Stimulated activated CD8-positive, alpha-beta memory T cell treated with anti-CD3 and anti-CD28 coated beads, Interleukin-7, amount 100 ng/mL, for 48 hours (primary cell): ENCODE measurements at regions not wholly inside any gene's neighbourhood (a gene's known extent, or its start where the extent isn't known, plus 50 kb on each side); places are given as distances from the start of the nearest gene placed in this dataset.

Experiments used
- DNase-seq, 2 donors: peaks; one replicate each; pipeline ENCODE4 v3.0.0-alpha.2; 2020; ENCODE audit warnings: low read depth in 1 of 2; ENCODE audit errors: extremely low read depth in 1 of 2

DNA sequence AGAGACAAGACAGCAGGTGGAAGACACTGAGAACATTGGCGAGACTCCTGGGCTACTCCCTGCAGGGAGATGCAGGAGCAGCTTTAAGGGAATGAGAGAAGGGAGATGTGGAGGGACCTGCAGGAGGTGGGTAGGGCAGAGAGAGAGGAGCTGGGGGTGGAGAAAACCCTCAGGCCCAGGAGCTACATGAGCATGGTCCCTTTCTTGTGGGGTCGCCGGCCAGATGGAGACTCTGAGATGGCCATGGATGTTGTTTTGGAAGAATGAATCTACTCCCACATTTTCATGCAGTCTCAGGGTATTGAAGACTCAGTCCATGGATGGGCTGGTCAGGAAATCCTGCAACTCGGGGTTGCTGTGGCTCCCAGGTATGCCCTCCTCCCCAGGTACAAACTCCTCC is 1381.9 kb downstream of the TBC1D22A start:
- DNase-seq = no peak

DNA sequence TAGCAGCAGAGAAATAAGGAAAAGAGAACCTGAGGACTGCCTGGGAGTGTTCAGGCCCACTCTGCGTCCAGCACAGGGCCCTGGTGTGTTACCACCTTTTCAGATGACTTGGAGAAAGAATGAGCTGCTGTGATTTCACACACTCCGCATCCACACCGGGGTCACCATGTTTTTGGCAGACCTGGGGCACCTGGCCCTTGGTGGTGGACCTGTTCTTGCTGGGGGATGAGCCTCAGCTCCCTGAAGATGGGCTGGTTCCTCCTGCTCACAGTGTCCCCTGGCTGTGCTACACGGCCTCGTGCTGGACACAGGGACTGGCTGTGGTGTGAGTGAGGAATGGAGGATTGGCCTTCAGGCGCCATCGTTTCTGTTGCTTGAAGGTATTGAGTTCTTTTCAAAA is 1381.4 kb downstream of the TBC1D22A start:
- no peak for DNase-seq

DNA sequence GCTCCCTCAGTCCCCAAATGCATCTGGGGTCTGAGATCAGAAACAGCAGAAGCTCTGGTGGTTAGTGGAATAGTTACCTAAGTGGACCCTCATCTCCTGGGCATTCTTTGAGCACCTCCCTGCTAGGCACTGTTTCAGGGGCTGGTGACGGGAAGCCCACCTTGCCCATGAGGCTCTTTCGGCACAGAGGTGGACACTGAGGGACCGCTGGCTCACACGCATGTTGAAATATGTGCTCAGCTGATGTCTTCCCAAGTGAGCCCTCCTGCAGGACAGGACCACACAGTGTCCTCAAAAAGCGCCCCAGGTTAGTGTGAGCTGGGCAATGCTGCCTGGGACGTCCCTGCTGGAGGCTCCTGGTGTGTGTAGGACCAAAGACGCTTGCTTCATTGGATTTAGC is 1379.9 kb downstream of the TBC1D22A start:
- no peak for DNase-seq

DNA sequence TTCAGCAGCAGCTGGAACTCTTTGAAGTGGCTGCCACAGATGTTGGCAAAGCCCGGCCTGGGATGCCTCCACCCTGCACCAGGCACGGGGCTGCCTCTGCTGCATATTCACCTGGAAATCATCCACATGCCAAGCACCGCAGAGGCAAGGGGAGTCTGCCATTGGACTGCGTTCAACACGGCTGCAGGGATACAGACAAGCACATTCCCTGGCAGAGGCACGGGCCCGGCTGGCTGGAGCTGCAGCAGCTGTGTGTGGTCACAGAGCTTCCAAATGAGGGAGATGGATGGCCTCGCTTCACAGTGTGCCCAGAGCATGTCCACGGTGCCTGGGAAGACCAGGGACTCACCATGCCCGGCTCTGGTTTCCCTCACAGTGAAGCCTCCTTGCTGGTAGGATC is 1378.9 kb downstream of the TBC1D22A start:
- no peak for DNase-seq

DNA sequence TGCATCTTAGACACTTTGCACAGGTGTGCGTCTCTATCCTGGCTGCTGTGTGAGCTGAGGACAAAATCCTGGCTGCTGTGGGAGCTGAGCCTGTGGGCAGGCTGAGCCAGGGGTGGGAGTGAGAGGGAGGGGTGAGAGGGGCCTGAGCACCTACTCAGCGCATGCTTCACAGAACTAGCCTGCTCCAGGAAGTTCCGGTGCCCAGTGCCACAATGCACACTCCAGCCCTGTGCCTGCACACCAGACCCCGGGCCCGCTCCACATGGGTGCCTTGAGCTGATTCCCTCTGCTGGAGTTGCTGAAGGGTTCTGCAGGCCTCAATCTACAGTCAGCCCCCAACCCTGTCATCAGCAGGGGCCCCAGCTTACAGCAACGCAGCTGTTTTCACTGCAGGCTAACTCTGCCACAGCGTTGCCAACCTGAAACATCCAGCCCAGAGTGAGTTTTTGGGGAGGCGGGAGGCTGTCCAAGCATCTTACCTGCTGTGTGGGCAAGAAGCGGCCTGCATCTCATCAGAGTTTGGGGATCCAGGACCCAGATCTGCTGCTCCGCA is 1377.9 kb downstream of the TBC1D22A start:
- DNase-seq = no peak

DNA sequence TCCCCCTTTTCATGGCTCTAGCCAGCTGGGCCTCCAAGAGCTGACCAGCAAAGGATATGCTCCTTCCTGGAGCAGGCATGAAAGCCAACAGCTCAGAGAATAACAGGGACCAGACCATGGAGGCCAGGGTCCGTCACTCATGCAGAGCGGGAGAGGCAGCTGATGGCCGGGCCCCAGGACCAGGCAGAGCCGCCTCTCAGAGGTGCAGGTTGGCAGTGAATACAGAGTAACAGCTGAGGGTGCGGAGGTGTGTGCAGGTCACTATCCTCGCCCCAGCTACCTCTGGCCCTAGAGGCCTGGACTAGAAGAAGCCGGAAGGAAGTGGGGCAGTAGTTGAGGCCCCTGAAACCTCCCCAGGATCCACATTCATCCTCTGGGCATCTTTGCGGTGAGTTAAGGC is 1377.3 kb downstream of the TBC1D22A start:
- DNase-seq = no peak

DNA sequence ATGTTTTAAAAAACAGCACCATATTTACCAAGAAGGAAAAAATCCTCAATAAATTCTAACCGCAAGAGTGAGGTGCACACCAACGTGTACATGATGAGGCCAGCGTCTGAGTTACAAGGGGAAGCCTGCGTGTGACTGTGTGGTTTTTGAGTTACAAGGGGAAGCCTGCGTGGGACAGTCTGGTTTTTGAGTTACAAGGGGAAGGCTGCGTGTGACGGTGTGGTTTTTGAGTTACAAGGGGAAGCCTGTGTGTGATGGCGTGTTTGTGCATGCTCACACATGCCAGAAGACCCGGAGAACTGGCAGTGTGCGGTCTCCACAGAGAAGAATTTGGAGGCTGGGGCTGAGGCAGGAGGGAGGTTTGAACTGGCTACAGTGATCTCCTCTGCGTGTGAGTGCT is 1376.4 kb downstream of the TBC1D22A start:
- no peak for DNase-seq

DNA sequence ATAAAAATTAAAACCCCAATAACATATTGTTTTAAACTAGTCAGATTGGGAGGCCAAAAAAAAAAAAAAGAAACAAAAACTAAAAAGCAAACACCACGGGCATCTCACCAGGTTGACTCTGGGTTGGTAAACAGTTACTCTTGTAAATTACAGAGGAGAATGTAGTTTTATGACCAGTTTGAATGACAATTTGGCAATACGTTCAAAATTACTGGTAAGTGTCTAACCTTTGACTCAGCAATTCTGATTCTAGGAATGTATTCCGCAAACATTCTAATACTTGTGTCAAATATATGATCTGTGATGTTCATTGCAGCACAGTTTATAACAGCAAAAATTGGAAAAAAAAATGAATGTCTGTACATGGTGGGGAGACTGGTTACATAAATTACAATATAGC is 1376.0 kb downstream of the TBC1D22A start:
- DNase-seq = no peak

DNA sequence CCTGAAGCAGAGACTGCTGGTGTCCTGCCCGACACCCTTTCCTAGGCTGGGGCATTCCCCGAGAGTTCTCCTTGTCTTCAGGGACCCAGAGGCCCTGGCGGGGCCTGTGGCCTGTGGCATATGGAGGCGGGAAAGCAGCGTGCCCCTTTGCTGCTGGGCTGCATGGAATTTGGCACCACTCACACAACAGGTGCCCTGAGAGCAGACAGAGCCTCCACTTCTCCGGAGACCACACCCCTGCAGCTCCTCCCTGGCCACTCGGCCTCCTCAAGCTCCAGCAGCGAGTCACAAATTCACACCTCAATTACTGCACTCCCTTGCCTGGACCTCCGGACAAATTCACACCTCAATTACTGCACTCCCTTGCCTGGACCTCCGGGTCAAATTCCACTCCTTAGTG is 1375.2 kb downstream of the TBC1D22A start:
- DNase-seq = no peak

DNA sequence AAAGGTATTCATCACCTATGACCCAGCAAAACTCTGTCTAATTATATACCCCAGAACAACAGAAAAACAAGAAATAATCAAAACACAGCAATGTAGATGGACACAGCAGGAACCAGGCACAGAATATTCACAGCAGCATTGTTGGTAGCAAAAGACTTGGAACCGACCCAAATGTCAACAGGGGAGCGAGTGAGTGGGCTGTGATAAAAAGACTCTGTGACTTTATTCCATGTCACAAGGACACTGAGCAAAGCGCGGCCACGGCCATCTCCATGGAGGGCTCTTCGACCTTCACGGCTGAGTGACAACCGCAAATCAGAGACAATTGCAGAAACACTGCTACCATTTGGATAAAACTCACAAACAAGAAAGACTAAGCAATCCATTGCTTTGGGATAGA is 1373.1 kb downstream of the TBC1D22A start:
- no peak for DNase-seq

DNA sequence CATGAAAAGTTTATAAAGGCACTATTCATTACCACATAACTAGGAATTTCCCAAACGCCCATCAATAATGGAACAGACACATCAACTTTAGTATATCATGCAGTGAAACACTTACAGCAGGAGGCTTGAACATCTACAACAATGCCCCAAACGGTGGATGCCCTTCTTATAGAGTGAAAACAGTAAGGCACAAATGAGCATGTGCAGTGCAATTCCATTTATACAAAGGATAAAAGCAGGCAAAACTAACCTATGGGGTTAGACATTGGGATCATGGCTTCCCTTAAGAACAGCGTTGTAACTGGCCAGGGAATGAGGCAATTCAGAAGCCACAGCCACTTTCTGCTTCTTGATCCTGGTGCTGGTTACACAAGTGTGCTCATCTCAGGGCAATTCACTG is 1363.0 kb downstream of the TBC1D22A start:
- no peak for DNase-seq

DNA sequence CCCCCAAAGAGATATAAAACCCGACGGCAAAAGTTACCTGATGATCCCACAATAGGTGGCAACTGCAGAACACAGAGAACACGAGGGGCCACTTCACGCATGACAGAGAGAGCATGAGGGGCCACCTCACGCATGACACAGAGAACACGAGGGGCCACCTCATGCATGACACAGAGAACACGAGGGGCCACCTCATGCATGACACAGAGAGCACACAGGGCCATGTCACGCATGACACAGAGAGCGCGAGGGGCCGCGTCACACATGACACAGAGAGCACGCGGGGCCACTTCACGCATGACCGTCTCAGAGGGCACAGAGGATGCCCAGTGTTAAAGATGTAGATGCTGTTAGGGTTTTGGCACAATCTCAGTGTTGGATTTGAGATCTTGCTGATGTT is 1359.5 kb downstream of the TBC1D22A start:
- no peak for DNase-seq

DNA sequence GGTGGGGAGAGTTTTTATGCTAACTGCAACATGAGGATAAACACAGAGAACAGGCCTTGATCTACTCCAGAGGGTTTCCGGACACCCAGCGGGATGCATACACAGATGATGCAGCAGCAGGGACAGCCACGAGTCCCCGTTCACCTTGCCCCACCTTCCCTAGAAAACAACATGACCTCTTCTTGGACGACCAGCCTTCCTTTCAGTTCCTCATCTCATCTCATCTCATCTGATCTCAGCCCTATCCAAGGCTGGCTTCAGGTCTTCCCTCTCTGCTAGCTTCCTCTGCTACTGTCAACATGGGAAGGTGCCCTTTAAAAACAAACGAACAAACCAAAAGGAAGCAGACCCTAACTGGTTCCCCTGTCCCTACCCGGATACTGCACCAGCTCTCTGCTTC is 1356.2 kb downstream of the TBC1D22A start:
- DNase-seq = no peak

DNA sequence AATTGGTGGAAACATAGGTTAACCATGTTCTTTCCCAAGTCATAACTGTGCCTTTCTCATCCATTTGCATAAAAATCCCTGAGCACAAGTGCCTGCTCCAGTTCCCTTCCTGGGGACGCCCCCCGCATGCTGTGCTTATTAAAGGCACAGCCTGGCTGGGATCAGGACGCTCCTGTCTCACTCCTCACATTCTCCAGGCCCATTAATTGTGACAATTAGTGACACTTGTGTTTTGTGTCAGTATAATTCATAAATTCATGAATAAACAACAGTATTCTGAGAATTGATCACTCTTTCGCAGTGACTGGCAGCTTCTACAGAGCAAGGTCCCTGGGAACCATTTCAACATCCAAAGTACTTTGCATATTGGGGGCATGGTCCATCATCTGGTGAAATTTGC is 1354.4 kb downstream of the TBC1D22A start:
- no peak for DNase-seq

DNA sequence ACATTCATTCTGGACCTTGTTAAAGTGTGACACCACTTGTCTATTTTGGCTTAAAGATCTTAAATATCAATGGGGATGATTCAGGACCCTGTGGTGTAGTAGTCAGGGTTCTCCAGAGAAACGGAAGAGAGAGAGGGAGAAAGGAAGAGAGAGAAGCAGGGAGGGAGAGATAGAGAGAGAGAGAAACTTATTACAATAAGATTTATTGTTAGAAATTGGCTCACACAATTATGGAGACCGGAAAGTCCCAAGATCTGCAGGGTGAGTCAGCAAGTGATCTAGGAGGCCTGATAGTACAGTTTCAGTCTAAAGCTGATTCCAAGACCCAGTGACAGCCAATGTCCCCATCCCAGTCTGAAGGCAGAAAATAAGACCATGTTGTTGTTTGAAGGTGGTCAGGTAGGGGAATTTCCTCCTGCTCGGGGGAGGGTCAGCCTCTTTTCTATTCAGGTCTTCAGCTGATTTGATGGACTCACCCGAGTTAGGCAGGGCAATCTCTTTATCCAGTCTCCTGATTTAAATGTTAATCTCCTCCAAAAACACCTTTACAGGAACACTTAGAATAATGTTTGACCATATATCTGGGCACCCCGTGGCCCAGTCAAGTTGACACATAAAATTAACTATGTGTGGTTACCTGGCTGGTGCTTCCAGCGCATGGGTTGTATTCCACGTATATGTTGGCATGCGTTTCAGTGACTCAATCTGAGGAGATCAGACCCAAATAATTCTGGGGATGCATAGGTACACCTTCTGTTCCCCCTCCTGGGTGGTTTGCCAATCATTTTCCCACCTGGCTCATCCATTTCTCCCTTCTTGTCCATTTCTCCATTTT is 1350.5 kb downstream of the TBC1D22A start:
- DNase-seq = no peak

DNA sequence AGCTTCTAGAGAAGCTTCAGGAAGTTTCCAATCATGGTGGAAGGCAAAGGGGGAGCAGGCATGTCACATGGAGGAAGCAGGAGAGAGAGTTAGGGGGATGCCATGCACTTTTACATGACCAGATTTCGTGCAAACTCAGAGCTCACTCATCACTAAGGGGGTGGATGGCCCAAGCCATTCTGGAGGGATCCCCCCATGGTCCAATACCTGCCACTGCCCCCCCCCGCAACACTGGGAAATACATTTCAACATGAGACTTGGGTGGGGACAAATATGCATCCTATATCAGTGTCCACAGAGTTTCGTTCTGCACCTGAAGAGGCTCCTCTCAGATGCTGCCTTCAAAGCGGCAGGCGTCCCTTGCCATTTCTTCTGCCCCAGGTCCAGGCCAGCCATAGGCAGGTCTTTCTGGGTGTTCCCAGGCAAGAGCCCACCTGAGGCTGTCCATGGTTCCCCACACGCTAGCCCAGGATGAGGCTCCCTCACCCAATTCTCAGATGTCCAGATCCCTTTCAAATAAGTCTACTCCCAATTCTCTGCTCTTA is 1344.3 kb downstream of the TBC1D22A start:
- no peak for DNase-seq

DNA sequence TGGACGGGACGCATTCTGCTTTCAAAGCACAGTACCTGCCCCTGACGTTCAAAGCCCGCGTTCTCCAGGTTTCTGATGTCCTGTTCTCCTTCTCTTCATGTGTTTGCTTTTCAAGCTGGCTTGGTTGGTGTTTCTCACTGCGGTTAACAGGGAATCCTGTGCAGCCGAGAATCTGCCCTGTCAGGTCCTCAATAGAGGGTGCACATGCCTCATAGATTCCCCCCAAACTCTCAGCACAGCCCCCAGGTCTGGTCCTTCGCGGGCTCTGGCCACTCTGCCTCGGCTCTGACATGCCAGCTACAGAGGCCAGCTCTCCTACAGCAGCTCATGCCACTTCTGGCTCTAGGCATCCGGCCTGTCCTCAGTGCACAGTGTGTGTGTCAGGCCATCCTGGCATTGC is 1343.8 kb downstream of the TBC1D22A start:
- no peak for DNase-seq

DNA sequence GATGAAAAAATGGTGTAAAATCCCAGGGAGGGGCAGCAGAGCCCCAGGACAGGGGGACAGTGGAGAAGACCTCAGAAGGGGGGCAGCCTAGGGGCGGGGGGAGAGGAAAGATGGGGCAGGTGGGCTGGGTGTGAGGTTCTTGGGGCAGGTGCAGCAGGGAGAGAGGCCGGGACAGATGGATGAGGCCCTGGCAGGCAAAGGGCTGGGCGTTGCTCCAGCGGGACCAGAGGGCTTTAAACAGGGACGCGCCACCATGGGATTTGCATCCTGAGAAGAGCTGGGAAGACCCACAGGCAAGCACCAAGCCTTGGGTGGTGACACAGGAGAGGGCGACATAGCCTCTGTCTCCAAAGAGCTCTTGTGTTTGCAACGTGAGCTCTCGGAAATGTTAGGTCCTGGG is 1342.8 kb downstream of the TBC1D22A start:
- no peak for DNase-seq

DNA sequence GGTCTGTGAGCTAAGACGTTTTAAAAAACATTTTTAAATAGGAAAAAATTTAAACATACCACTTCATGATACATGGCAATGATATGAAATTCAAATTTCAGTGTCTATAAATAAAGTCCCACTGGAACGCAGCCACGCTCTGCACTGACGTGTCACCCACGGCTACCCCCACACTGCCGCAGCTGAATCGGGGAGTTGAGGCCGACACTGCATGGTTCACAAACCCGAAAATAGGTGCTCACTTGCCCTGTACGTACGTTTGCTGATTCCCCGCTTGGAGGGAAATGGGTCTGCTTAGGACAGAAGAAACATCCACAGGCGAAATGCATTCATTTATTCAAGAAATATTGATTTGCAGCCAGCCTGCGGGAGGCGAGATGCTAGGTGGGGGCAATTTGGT is 1342.3 kb downstream of the TBC1D22A start:
- no peak for DNase-seq

DNA sequence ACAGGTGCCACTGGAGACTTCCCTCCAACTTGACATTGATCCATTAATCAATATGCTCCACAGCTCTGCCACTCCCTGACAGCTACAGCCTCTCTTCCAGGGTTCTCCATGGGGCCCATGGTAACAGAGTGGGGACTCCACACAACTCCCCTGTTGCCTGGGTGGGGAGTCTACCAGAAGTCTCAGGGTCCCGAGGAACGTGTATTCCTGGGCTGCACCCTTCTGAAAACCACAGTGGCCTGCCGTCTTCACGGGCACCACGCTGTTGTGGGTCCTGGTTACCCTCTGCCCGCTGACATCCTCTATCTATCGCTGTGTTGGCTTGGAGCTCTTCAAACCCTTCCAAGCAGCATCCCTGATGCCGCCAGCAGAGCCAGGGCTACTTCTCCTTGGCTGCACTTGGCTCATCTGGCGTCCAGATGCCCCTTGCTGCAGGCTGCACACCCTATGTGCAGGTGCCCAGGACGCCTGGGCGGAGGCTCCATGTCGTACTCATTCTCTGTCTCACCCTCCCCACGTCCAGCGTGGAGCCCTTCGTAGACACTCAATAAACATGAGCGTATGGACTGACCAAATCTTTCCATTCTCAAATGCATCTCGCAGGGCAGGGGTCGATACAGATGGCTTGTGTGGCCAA is 1341.8 kb downstream of the TBC1D22A start:
- no peak for DNase-seq

DNA sequence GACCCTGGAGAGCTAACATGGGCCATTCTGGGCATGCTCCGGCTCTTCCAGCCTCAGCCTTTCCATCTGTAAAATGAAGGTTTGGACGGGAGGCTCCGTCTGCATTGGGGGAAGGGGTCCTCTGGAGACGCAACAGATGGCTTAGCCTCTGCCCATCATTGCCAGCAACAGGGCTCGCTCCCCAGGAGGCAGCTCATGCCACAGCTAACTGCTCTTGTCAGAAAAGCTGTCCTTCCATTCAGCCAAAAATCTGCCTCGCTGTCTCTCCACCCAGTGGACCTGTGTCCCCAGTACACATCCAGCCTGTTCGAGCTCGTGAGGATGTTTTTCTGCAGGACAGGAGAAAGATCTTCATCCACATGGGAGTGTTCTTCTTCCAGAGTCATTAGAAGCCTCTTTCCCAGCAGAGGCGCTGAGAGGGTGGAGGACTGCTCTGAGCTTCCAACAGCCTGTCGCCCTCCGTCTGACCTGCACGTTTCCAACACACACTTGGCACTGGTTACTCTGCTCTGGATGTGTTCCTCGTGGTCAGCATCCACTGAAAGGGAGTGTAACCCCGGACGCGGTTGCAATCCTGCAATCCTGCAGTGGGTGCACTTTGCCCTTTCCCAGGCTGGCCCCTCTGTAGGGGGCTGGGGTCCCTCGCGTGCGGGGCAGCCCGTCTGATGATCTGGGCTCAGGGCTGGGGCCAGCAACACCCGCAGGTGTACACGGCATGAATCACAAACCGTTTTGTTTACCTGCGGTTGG is 1340.9 kb downstream of the TBC1D22A start:
- DNase-seq = no peak
